IPS DF 4.7 (cell line): ENCODE measurements at regions not wholly inside any gene's neighbourhood (a gene's known extent, or its start where the extent isn't known, plus 50 kb on each side); places are given as distances from the start of the nearest gene placed in this dataset.

Source experiments
- DNase-seq: peaks from one replicate; pipeline ENCODE4 v3.0.0-alpha.2; 2013; ENCODE audit warnings: low spot score; ENCODE audit errors: extremely low read depth

- DNase-seq: no peak
Observed at GRCh38 chr6:167565388-167565787, 240.5 kb downstream of the TTLL2 start.

- DNase-seq: no peak
Observed at GRCh38 chr6:167565884-167566599, 241.2 kb downstream of the TTLL2 start.

- DNase-seq: no peak
Observed at GRCh38 chr6:167566711-167567141, 241.8 kb downstream of the TTLL2 start.

- DNase-seq: no peak
Observed at GRCh38 chr6:167567142-167568033, 242.5 kb downstream of the TTLL2 start.

- no peak for DNase-seq
Observed at GRCh38 chr6:167568407-167569024, 243.6 kb downstream of the TTLL2 start.

- DNase-seq: no peak
Observed at GRCh38 chr6:167569041-167569805, 244.3 kb downstream of the TTLL2 start.

GRCh38 chr6:167569879-167570278, 245.0 kb downstream of the TTLL2 start:
- DNase-seq: no peak

GRCh38 chr6:167570460-167571400, 245.8 kb downstream of the TTLL2 start:
- no peak for DNase-seq

- DNase-seq: no peak
Observed at GRCh38 chr6:167571550-167571949, 246.7 kb downstream of the TTLL2 start.

- no peak for DNase-seq
Observed at GRCh38 chr6:167572106-167572505, 247.2 kb downstream of the TTLL2 start.

- no peak for DNase-seq
Observed at GRCh38 chr6:167572841-167573271, 248.0 kb downstream of the TTLL2 start.

- no peak for DNase-seq
Observed at GRCh38 chr6:167573461-167574215, 248.8 kb downstream of the TTLL2 start.

- DNase-seq: no peak
Observed at GRCh38 chr6:167574431-167575151, 249.7 kb downstream of the TTLL2 start.

- DNase-seq: no peak
Observed at GRCh38 chr6:167575158-167575696, 250.3 kb downstream of the TTLL2 start.

- DNase-seq: no peak
Observed at GRCh38 chr6:167576050-167576741, 250.5 kb upstream of the AFDN start.

GRCh38 chr6:167576828-167577503, 249.7 kb upstream of the AFDN start:
- no peak for DNase-seq

GRCh38 chr6:167577891-167578361, 248.8 kb upstream of the AFDN start:
- DNase-seq: no peak
